ENCODE measurements at regions not wholly inside any gene's neighbourhood (a gene's known extent, or its start where the extent isn't known, plus 50 kb on each side); places are given as distances from the start of the nearest gene placed in this dataset.

GRCh38 chr7:26925768-26926167 is 61.4 kb upstream of the SKAP2 start:
- TF ChIP-seq REST (IDR thresholded peaks at IDR 0.05; ENCODE audit: insufficient replicate concordance, low read depth): no peak
- TF ChIP-seq, protein P1, sequence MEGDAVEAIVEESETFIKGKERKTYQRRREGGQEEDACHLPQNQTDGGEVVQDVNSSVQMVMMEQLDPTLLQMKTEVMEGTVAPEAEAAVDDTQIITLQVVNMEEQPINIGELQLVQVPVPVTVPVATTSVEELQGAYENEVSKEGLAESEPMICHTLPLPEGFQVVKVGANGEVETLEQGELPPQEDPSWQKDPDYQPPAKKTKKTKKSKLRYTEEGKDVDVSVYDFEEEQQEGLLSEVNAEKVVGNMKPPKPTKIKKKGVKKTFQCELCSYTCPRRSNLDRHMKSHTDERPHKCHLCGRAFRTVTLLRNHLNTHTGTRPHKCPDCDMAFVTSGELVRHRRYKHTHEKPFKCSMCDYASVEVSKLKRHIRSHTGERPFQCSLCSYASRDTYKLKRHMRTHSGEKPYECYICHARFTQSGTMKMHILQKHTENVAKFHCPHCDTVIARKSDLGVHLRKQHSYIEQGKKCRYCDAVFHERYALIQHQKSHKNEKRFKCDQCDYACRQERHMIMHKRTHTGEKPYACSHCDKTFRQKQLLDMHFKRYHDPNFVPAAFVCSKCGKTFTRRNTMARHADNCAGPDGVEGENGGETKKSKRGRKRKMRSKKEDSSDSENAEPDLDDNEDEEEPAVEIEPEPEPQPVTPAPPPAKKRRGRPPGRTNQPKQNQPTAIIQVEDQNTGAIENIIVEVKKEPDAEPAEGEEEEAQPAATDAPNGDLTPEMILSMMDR (IDR thresholded peaks at IDR 0.05; ENCODE audit: insufficient read depth, low read length): no peak

All from HL-60 (cell line).